Dedifferentiated amniotic fluid mesenchymal stem cell (primary cell): ENCODE measurements at regions not wholly inside any gene's neighbourhood (a gene's known extent, or its start where the extent isn't known, plus 50 kb on each side); places are given as distances from the start of the nearest gene placed in this dataset.
"Not testable (repeated sequence)": the region's sequence is repeated elsewhere in the genome, so short reads cannot be mapped to it uniquely, and the experiment has no call there.

Source experiments
- DNase-seq: peaks from one replicate; pipeline ENCODE4 v3.0.0-alpha.2; 2016; ENCODE audit errors: extremely low spot score

DNA sequence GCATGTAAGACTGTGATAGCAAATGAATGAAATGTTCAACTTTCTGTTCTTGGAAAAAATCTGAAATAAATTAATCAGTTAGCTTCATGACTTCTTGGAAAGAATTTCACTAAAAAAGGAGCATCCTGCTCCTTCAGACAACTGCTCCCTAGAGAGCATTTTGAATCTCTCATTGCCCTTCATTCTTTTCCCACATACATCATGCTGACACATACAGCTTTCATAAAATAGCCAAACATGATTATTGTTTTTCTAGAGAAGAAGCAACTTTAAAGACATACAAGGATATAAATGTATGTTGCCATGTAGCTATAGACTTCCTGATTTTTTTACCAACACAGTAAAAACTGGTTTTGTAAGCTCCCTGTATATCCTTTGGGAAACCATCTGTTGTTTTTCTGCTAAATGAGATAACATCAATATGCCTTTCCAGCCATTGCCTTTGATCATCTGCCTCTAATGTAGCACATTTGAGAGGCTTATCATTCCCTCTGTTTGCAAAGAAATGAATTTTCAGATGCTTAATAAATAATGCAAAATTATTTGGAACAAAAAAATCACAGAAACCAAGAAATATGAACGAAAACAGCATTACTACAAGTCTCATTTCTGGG lies 248.2 kb upstream of the GPR149 start:
- no peak for DNase-seq

DNA sequence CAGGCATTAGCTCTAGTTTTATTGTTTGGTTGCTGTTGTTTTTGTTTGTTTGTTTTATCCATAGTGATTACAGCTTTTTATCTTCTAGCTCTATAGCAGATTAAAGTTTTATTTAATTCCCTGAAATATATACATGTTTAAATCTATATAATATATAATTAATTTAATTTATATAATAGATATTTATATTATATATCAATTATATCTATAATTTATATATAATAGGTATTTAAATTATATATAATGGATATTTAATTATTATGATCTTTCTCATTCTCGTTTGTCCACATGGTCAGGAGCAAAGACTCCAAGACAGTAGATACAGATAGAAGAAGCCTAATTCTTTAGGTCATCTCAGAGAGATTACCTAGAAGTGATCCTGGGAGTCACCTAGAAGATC lies 238.8 kb upstream of the GPR149 start:
- DNase-seq: no peak

DNA sequence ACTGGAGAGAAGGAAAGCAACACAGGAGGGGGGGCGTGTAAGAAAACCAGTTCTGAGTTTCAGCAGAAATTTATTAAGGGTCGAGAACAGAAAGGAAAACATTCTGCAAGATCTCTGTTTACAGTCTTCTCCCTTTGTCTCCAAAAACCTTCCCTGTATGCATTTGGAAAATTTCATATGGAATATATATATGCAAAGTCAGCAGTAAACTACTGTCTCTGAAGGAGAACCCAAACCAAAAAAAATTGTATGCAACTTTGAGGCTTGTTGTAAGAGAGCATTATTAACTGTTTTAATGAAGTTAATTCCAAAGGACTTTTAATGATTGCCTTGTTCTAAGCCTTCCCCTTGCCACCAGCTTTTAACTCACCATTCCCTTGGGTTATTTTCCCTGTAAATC lies 238.2 kb upstream of the GPR149 start:
- no peak for DNase-seq

DNA sequence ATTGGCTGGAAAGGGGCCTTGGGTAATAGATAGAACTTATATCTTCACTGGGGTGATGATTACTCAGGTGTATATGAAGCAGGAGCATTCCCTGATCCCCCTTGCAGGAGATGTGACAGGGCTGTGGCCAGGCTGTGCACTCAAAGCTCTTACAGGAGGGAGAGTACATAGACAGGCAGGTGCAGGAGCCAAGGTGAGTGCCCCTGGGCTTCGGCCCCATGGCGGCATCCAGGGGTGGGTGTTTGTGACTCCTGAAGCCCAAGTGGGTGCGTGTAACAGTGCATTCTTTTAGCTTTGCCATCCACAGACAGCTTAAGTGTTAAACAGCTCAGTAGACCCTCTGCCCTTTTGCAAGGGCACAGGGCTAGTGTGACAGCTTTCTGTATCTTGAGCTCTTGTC lies 236.6 kb upstream of the GPR149 start:
- DNase-seq: no peak

DNA sequence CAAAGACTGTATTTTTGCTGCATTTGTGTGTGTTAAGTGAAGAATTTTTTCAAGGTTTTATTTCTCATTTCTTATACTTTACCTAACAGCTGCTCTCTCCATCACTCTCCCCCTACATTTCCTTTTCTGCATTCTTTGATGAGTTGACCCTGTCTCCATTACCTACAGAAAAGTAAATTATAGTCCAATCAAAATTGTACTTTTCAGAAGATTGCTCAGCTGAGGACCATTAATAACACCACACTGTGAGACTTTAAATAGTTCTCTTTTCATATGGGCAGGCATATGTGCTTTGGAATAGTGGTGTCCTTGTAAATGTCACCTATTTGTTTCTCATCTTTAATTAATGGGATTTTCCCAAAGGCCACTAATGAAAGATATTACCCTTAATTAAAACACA lies 234.7 kb upstream of the GPR149 start:
- DNase-seq: no peak

DNA sequence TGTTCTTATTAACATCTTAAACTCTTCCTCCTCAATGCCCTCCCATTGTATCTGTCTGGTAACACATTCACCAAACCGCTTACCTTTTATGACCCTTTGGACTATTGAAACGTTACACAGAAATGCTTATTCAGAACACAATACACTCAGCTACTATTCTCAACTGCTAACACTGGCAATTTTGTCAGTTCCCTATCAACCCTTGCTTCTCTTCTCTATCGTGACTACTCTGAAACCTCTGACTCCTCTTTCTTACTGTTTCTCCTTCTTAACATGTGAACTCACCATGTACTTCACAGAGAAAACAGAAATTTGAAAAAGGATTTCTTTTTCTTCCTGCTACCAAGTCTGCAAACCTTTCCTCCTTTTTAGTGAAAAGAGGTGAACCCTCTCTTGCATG lies 232.9 kb upstream of the GPR149 start:
- DNase-seq: no peak

DNA sequence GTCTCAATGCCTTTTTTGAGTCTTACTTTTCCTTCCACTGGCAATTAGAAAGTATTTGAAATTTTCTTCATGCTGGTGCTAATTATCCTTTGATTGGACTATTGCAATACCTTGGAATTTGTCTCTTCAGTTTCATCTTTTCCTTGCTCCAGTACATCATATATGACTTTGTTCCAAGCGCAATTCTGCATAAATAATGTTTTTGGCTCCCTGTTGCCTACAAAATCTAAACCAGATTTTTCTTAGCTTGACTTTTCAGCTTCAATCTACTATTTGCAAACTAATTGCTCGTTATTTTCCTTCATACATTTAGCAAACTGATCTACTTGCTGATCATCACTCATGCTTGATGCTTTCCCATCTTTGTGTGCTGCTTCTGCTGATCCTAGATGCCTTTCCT lies 230.8 kb upstream of the GPR149 start:
- DNase-seq: no peak

DNA sequence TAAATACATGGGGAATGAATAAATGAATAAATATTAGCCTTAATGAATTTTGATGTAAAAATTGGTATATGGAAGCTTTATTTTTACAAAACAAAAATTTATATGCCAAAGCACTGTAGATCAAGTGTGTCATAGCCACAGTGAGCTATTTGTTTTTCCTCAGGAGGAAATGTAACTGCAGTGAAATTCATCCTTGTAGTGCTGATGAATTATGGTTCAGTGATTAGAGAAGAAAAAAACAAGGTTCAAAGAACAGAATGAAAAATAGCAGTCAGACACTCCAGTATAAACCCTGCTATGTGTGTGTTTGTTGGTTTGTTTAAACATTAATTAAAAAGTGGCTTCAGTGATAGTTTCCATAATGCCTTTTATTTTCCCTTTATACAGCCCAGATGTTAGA lies 228.0 kb upstream of the GPR149 start:
- DNase-seq: no peak

DNA sequence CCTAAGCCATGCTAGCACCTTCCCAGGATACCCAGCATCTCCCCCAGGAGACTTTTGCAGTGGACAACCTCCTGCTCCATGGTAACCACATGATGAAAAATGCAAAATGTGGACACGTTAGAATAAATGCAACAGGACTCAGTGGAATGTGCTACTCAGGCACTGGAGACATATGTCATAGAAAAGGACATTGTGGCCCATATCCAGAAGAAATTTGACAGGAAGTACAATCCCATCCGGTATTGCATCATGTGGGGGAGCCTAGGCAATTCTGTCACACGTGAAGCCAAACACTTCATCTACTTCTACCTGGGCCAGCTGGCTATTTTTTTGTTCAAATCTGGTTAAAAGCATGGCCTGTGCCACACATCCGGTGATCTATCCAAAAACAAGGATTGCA lies 227.2 kb upstream of the GPR149 start:
- no peak for DNase-seq

DNA sequence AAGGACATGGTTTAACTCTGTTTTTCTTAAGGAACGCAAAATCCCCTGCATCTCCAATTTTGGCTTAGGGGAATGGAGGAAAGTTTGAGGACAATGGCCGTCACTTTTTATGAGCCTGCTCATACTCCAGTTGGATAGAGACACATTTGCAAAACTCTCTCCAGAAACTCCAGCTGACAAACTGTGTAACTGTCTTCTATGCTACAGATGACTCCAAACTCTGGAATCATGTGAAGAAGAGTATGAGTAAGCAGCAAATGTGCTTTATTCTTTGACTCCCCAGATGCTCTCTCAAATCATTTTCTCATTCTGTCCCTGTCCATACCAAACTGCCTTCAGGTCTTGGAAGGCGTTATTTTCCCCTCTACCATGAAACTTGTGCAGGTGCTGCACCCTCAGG lies 226.5 kb upstream of the GPR149 start:
- no peak for DNase-seq

DNA sequence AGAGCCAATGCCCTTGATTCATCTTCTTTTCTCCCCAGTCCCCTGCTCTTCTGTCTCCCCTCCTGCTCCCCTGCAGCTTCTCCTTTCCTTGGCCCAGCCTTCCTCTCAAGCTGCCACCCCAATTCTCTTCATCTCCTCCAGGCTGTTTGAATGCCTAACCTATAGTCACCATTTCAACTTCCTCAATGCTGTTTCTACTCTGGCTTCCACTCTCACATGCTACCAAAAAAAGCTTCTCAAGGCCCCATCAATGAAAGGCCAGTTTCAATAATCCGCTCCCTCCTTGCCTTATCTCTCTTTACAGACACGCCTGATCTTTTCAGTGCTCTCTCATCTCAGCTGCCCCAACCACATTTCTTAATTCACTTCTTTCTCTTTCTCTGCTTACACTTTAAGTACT lies 212.2 kb upstream of the GPR149 start:
- no peak for DNase-seq

DNA sequence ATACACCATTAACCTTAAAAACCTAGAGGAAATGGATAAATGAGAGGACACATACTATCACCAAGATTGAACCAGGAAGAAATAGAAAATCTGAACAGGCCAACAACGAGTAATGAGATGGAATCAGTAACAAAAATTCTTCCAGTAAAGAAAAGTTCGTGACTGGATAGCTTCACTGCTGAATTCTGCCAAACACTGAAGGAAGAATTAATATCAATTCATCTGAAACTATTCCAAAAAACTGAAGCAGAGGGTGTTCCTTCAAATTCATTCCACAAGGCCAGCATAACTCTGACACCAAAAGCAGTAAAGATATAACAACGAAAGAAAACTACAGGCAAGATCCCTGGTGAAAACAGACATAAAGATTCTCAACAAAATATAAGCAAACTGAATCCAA lies 195.8 kb upstream of the GPR149 start:
- no peak for DNase-seq

DNA sequence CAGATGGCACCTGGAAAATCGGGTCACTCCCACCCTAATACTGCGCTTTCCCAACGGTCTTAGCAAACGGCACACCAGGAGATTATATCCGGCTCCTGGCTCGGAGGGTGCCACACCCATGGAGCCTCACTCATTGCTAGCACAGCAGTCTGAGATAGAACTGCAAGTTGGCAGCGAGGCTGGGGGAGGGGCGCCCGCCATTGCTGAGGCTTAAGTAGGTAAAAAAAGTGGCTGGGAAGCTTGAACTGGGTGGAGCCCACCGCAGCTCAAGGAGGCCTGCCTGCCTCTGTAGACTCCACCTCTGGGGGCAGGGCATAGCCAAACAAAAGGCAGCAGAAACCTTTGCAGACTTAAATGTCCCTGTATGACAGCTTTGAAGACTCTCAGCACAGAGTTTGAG lies 189.6 kb upstream of the GPR149 start:
- not testable (repeated sequence) for DNase-seq

DNA sequence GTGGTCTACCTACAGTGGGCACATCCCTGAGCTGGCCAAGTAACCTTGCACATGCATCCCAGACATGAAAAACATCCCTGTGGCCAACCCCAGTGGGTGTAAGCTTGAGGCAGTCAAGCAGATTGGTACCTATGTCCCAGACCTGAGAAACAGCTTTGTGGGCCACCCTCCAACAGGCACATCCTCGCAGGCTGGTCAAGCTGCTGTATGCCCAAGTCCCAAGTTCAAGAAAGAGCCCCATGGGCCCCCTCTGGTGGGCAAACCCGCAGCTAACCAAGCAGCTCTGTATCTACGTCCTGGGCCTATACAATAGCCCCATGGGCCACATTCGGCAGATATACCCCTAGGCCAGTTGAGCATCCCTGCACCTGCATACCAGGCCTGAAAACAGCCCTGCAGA lies 186.3 kb upstream of the GPR149 start:
- no peak for DNase-seq

DNA sequence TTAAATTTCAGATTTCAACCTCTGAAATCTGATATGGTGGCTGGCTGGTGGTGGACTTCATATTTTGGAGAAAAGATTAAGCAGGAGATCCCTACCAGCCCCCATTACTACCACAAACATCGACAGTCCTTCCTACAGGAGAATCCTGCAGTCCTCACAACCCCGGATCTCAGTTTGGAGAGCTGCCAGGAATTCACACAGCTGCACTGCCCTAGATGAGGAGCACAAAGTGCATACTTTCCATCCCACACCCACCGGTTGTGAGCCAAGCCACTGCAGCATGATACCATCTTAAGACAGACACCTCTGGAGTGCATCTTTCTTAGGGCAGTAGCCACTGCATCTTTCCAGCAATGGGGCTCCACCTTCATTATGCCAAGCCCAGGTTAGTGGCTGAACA lies 185.5 kb upstream of the GPR149 start:
- DNase-seq: no peak

DNA sequence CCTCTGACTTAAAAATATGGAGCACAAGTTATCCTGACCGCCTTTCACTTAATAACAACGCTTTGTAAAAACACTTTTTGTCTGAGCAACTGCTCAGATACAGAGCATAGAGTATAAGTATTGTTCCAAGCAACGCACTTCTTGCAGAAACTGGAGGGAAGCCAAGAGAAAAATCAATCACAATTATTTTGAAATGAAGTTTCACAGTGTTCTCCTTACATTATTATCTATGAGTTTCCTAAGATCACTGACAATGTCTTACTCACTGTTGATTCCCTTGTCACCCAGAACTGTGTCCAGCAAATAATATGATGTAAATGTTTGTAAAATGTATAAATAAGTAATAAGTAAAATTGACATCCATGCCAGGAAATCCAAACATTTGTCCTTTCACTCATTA lies 184.6 kb upstream of the GPR149 start:
- DNase-seq: no peak

DNA sequence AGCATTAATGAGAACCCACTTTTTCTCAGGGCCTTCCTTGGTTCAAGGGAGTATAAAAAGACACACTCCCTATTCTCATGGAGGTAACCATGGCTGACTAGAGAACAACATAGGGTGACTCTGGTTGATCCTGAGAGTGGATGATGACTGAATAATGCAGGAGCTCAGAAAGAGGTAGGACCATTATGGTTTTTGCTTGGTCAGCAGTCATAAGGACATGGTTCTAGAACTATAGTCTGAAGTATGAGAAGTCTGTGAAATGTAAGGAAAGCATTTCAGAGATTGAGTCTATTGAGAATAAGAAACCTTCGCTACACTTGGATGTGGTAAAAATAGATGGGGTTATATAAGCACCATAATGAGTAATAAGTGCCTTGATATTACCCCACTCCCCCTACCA lies 184.1 kb upstream of the GPR149 start:
- DNase-seq: no peak

DNA sequence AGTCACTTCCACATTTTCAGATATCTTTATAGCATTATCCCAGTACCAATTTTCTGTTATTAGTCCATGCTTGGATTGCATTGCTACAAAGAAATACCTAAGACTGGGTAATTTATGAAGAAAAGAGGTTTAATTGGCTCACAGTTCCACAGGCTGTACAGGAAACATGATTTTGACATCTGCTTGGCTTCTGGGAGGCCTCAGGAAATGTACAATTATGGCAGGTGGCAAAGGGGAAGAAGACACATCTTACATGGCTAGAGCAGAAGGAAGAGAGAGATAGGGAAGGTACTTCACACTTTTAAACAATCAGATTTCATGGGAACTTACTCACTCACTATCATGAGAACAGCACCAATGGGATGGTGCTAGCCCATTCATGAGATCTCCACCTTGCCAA lies 172.3 kb upstream of the GPR149 start:
- DNase-seq: no peak

DNA sequence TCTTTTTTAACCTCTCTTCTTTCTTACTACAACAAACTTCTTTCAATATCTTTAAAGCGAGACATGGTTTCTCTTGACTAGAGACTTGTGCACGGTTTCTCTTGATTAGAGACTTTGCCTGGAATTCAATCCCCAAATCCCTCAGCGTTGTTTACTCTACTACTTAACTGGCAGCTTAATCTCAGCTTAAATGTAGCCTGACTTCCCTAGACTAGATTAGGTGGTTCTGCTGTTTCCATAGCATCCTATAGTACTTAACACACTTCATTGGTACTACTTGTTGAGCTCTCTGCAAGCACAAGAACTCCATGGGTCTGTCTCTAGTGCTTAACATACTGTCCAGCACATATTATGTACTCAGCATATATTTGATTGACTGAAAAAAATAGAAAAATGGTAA lies 168.2 kb upstream of the GPR149 start:
- no peak for DNase-seq

DNA sequence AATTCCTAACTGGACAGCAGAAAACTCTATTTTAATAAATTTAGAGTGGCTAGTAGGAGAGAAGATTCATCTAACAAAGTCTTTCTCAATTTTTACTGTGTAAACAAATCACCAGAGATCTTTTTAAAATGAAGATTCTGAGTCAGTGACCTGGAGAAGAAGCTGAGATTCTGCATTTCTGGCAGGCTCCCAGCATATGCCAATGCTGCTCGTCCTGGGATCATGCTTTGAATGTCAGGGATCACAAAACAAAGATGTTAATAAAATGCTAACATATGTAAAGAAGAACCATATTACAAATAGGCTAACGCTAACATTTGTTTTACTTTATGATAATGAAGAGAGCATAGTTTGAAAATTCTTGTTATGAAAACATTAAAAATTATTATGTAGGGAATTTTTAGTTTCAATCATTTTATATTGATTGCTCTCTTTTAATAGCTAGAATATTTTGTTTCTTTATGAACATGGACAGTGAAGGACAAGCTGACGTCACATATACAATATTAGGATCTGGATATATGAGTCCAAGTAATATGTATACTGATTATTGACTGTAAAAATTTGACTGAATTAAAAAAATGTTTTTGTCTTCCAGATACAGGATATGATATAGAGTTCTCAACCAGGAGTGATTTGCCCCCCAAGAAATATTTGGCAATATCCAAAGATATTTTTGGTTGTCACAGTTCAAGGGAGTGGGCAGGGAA lies 160.8 kb upstream of the GPR149 start:
- DNase-seq: no peak

DNA sequence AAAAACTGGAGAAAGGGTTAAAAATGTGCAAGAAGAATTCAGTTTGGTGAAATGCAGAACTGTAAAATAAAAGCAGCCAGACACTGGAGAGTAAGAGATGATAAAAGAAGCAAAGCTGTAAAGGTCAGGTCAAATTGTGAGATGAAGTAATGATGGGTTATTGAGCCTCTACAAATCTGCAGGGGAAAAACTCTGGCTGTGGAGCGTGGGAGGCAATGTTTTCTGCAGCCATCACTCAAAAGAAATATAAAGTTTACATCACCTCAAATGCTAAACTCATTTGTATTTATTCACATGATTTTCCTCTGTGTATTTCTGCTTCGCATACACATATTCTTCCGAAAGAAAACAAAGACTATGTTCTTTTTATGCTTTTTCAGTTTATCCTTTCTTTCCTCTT lies 158.8 kb upstream of the GPR149 start:
- no peak for DNase-seq

DNA sequence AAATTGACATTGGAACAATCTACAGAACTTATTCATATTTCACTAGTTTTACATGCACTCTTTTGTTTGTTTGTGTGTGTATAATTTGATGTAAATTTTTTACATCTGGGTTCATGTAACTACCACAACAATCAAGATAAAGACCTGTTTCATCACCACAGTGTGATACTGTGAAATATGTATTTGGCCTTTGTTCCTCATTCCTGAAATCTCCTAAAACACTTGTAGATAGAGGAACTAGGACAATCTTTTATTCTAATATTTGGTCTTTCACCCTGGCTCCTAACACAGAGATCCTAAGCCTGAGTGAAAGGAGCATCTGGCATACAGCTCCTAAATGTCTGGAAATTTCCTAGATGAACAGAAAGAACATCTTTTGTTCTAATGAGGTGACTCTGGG lies 155.0 kb upstream of the GPR149 start:
- DNase-seq: no peak

DNA sequence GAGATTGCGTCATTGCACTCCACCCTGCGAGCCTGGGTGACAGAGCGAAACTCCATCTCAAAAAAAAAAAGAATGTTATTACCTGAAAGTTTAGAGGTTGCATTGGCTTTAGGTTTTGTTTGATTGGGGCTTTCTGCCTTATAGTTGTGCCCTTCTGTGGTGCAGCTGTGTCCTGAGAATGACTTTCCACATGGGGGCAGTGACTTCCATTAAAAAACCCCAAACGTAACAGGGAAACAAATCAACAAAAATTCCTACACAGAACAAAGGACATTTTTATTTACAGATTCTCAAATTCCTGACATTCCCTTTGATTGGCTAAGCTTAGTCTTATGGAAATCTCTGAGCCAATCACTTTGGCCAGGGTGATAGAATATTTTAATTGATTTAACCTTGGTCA lies 154.1 kb upstream of the GPR149 start:
- no peak for DNase-seq

DNA sequence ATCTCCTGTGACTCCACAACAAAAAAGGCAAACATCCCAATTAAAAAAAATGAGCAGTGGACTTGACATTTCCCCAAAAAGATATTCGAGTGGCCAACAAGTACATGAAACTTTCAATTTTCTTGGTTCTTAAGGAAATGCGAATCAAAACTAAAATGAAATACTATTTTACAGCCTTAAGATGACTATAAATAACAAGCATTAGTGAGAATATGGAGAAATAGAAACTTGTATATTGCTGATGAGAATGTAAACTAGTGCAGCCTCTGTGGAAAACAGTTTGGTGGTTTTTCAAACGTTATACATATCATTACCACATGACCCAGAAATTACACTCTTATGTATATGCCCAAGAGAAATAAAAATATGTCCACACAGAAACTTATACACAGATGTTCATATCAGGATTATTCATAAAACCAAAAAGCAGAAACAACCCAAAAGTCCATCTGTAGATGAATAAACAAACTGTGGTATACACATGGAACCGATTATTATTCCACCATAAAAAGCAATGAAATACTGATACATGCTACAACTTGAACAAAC lies 153.2 kb upstream of the GPR149 start:
- DNase-seq: no peak
